LoVo (cell line): ENCODE measurements at regions not wholly inside any gene's neighbourhood (a gene's known extent, or its start where the extent isn't known, plus 50 kb on each side); places are given as distances from the start of the nearest gene placed in this dataset.

Experiments
- DNase-seq: peaks from one replicate; pipeline ENCODE4 v3.0.0-alpha.2; 2016; ENCODE audit warnings: low spot score

- no peak for DNase-seq
Observed at GRCh38 chr10:78567680-78568455, 500.9 kb upstream of the ZMIZ1 start.

DNA sequence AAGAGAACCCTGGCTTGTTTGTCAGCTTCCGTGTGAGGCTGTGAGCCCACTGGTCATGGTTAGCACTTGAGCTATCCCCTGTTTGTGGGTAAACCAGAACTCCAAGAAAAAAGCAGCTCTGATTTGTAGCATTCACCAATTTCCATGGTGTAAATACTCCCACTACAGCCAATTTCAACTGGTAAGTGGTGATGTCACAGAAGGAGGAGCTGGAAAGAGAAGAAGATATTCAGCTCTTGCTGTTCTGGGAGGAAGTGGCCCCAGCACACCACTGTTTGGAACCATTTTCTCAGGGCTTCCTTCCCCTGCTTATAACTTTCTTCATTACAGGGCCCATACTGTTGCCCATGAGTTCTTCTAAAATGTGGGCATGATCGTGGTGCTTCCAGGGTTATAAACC is 500.1 kb upstream of the ZMIZ1 start:
- DNase-seq: no peak

GRCh38 chr10:78570633-78571235 is 498.0 kb upstream of the ZMIZ1 start:
- DNase-seq: no peak

DNA sequence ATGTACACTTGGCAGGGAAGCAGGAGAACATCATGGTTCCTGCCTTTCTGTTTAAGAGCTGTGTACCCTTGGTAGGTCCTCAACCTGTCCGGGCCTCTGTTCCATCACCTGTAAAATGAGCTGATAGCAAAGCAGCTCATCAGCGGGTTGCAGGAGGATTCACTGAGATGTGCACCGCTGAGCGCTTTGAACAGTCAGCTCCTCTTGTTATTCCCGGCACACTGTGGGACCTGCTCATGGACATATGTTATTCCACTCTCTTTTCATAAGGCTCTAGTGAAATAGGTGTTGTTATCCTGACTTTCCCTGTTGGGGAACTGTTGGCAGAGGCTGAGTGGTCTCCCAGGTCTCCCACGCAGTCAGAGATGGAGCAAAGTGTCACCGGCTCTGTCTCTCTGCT is 497.5 kb upstream of the ZMIZ1 start:
- no peak for DNase-seq

DNA sequence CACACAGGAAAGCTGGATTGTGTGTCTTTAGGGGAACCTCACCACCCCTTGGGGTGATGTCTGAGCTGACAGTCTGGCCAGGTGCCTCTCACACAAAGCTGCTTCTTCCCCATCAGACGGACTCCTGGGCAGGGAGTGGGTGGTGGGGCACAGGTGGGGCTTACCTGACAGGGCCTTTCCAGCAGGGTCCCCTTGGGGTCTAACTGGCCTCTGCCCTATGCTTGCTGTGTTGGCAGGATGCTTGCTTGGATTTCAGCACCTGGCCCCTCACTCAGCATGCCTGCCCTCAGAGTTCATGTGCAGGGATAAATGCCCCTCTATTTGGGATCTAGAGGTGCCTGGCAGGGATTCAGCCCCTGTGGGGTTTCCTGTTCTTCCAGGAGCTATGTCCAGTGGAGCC is 496.9 kb upstream of the ZMIZ1 start:
- DNase-seq: no peak

GRCh38 chr10:78572565-78572964 is 496.2 kb upstream of the ZMIZ1 start:
- no peak for DNase-seq

DNA sequence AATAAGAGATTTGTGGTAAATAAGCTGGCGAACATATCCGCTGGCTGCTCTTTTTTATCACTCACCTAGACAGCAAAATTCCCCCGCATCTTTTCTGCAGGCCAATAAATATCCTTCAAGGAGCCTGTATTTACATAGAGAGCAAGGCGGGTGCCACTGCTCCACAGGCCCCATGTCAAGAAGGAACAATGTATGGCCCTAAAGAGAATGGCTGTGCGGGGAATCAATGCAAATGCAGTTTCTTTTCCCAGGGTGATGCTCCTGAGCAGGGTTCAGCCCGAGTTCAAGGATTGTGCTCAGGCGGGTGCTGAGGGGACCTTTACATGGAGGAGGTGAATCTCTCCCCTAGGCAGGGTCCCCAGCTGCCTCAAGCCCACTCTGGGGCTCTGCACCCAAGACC is 494.2 kb upstream of the ZMIZ1 start:
- DNase-seq: no peak

DNA sequence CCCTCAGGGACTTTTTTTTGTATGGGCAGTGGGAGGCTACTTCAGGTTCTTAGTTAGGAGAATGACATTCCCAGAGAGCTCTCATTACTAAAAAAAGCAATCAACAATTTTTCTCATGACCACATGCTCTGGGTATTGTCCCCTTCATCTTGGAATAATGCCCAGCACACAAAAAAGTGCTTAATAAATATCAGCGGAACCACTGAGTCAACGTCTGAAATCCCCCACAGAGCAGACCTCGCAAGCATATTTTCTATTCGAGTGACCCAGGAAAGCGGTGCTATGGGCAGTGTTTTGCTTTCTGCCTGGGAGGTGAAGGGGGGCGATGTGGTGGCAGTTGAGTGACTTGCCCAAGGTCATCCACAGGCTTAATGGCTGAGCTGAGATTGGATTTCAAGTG is 493.4 kb upstream of the ZMIZ1 start:
- no peak for DNase-seq

DNA sequence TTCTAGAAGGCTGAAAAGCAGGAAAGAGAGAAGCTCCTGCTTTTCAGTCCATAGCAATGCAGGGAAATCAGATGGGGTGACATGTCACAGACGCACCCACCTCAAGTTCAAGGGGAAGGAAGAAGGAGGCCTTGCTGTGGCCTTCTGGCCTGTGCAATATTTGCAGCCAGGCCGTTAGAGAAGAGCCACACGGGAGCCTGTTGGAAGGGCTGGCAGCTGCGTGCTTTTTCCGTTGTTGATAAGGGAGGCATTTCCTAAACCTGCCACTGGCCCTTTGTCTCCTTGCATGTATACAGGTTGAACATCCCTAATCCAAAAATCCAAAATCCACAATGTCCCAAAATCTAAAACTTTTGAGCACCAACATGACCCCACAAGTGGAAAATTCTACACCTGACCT is 492.5 kb upstream of the ZMIZ1 start:
- DNase-seq: no peak

DNA sequence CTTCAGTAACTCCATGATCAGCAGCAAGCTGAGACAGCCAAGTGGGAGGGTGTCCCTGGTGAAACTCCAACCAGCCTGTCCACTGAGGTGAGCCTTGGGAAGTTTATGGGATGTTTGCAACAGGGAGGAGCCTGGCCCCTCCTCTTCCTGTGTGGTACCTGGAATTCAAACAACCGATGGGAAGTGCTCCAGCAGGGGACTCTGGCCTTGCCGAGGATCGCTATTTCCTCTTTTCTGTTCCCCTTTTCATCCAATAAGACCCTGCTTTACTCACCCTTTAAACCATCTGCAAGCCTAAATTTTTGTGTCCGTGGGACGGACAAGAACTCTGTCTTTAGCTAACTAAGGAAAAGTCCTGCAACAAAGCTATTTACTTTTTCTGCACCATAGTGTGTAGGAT is 491.1 kb upstream of the ZMIZ1 start:
- DNase-seq: no peak

- DNase-seq: no peak
Observed at GRCh38 chr10:78578929-78579328, 489.8 kb upstream of the ZMIZ1 start.

GRCh38 chr10:78579576-78579975 is 489.2 kb upstream of the ZMIZ1 start:
- no peak for DNase-seq

GRCh38 chr10:78579995-78580394 is 488.8 kb upstream of the ZMIZ1 start:
- DNase-seq: no peak

DNA sequence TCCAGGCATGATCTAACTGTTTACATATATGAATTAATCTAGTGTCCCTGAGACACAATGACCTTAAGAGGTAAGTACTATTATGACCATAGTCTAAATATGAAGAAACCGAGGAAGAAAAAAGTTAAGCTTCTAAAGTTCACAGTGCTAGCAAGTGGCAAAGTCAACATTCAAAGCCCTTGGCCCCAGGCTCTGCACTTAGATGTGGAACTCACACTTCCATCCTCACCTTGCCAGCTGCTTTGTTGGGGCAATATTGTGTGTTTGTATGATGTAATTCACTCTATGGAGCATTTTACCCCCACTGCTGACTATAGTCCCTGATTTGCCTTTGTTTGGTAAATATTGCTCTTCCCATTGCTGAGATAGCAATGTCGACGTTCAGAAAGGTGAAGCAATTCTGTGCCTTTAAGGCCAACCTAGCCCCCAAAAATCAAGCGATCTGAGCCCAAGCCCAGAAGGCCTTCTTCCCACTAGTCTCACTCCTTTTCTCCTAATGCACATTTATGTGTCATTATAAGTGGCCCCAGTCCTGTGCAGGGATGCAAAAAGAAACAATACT is 487.6 kb upstream of the ZMIZ1 start:
- DNase-seq: no peak

GRCh38 chr10:78582540-78582939 is 486.2 kb upstream of the ZMIZ1 start:
- no peak for DNase-seq

GRCh38 chr10:78584266-78584665 is 484.5 kb upstream of the ZMIZ1 start:
- no peak for DNase-seq

GRCh38 chr10:78584681-78585080 is 484.1 kb upstream of the ZMIZ1 start:
- no peak for DNase-seq

DNA sequence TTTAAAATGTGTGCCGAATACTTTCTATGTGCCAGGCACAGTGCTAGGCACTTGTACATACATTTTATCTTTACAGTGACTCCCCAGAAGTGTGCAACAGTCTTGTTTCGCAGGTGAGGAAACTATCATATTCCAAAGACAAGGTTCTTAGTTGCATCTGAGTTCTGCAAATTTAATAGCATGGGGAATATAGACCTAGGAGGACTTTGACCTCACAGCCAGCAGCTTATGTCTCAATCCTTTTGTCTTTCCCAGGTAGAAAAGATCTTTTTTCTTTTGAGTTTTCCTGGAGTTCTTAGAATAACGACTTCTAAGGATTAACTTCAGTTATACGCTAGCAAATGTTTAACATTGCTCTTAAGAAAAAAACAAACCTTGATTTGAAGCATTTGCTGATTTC is 482.8 kb upstream of the ZMIZ1 start:
- no peak for DNase-seq

- DNase-seq: peak; percentile 2
Observed at GRCh38 chr10:78588194-78588811, 480.5 kb upstream of the ZMIZ1 start.

- DNase-seq: peak; percentile 64
Observed at GRCh38 chr10:78589687-78590086, 479.1 kb upstream of the ZMIZ1 start.

- no peak for DNase-seq
Observed at GRCh38 chr10:78591066-78591465, 477.7 kb upstream of the ZMIZ1 start.

DNA sequence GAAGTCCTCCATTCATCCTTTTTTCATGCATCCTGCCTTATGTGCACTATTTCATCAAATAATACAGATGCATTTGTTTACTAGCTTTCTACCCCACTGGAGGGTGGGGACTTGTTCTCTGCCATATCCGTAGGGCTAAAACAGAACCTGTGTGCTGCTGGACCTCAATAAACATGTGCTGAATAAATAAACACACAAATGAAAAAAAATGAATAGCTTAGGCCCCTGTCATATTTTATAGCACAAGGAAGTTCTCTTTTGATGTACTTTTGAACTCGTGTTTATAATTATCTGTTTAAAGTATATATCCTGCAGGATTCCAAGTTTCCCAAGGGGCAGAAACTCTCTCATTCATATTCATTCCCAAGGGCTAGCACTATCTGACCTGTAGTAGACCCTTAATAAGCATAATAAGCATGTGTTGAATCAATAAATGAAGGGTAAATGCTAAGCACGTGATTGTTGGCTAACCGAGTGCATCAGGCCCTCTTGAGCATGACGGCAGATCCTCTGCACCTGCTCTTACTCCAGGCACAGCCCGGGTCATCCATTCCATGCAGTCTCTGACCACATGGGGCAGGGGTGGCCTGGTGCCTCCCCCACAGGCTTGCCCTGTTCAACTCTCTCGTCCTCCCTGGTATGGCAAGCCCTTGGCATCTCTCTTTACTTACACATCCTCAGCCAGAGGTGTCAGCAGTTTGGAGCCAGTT is 474.1 kb upstream of the ZMIZ1 start:
- DNase-seq: no peak

DNA sequence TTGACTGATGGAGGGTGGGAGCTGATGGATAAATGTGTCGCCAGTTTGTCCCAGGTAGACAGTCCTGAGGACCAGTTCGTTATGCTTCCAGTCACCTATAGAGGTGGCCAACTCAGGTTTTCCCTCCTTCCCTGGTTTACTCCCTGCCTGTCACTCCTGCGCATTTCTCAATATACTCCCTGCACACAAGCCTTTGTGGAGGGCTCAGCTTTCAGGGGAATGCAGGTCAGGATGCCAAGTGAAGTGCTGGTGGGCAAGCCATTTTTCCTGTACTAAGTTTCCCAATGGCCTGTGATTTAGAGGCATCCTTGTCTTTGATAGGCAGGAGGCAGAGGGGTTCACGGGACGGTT is 473.5 kb upstream of the ZMIZ1 start:
- DNase-seq: no peak
